Ovary (tissue), 3 donors: ENCODE measurements at regions not wholly inside any gene's neighbourhood (a gene's known extent, or its start where the extent isn't known, plus 50 kb on each side); places are given as distances from the start of the nearest gene placed in this dataset.

Experiments used
- POLR2A ChIP-seq: fragments of 450-650 bp; IDR thresholded peaks from one replicate; pipeline ENCODE4 v1.6.1; 2017; ENCODE audit warnings: antibody characterized with exemption, mild to moderate bottlenecking, moderate library complexity
- TF ChIP-seq, protein P1 (sequence below), 3 donors: fragments of 450-650 bp in 2 of 3; fragments of 200-600 bp in 1 of 3; IDR thresholded peaks; one replicate each; pipeline versions ENCODE4 v1.5.1 to v1.8.0; 2016 to 2022; ENCODE audit warnings: antibody characterized with exemption in 3 of 3, mild to moderate bottlenecking in 1 of 3
- donor health status: DM: no; HTN: no; CAD: no.

DNA sequence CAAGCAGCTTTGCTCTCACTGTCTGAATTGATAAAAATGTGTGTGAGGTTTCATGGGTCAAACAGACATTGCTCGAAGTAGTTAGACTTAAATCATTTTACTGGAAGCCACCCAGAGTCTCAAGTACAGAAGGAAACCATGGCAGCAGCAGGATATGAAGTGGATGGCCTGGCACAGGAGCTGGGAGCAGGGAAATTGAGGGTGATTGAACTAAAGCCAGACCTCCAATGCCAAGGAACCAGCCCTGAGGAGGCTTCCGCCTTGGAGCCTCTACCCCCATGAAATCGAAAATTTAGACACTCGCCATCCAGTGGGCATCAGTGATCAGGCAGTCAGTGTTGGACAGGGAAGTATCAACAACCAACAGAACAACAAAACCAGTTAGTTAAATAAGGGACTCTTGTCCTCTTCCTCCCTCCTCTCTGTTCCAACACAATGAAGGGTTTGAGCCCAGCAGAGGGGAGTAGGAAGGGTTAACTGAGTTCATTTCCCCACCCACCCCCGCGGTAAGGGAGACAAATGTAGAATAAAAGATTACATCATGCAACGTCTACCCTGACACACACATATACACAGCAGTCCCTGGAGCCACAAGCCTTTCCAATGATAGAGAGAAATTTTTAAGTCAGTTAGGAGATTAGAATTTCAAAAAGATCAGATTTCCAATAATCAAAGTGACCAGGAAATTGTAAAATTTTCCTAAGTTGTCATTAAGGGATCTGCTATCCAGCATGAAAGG is 156.3 kb downstream of the SLC16A9 start:
- TF ChIP-seq, protein P1, sequence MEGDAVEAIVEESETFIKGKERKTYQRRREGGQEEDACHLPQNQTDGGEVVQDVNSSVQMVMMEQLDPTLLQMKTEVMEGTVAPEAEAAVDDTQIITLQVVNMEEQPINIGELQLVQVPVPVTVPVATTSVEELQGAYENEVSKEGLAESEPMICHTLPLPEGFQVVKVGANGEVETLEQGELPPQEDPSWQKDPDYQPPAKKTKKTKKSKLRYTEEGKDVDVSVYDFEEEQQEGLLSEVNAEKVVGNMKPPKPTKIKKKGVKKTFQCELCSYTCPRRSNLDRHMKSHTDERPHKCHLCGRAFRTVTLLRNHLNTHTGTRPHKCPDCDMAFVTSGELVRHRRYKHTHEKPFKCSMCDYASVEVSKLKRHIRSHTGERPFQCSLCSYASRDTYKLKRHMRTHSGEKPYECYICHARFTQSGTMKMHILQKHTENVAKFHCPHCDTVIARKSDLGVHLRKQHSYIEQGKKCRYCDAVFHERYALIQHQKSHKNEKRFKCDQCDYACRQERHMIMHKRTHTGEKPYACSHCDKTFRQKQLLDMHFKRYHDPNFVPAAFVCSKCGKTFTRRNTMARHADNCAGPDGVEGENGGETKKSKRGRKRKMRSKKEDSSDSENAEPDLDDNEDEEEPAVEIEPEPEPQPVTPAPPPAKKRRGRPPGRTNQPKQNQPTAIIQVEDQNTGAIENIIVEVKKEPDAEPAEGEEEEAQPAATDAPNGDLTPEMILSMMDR (IDR thresholded peaks at IDR 0.05), result no peak
- TF ChIP-seq POLR2A, result no peak
